ENCODE measurements at regions not wholly inside any gene's neighbourhood (a gene's known extent, or its start where the extent isn't known, plus 50 kb on each side); places are given as distances from the start of the nearest gene placed in this dataset.

DNA sequence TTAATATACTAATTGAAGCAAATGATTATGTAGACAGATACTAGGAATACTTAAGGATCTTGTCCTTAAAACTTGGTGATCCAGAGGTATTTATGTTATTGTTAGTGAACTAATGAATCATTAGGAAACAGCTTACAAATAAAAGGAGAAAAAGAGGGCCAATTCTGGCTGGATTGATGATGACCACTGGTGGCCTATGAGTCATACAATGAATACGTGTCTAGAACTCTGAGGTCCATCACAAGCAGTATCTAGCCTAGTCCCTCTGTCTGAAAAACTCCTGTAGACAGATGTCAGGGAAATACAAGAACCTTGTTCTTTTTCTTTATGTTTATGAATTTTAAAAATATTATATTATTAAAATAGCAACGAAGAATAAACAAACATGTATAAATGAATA lies 51.7 kb upstream of the RTL1 start:
- intact Hi-C loops (cut with micrococcal nuclease): no loop called here
- no peaks in the 10 kb centered on the region for H3K9me3 ChIP-seq (replicated peaks)
- H3K4me1 ChIP-seq: no peaks in the 10 kb centered on the region
- TF ChIP-seq, protein P1, sequence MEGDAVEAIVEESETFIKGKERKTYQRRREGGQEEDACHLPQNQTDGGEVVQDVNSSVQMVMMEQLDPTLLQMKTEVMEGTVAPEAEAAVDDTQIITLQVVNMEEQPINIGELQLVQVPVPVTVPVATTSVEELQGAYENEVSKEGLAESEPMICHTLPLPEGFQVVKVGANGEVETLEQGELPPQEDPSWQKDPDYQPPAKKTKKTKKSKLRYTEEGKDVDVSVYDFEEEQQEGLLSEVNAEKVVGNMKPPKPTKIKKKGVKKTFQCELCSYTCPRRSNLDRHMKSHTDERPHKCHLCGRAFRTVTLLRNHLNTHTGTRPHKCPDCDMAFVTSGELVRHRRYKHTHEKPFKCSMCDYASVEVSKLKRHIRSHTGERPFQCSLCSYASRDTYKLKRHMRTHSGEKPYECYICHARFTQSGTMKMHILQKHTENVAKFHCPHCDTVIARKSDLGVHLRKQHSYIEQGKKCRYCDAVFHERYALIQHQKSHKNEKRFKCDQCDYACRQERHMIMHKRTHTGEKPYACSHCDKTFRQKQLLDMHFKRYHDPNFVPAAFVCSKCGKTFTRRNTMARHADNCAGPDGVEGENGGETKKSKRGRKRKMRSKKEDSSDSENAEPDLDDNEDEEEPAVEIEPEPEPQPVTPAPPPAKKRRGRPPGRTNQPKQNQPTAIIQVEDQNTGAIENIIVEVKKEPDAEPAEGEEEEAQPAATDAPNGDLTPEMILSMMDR (IDR thresholded peaks at IDR 0.05; ENCODE audit: borderline replicate concordance): no peak
- no peak for DNase-seq
- no peak overlapping the region for H3K27ac ChIP-seq (replicated peaks)
- no peak overlapping the region for H3K4me3 ChIP-seq
- H3K36me3 ChIP-seq: no peaks in the 10 kb centered on the region
- H3K27me3 ChIP-seq (ENCODE audit: low read depth): peaks cover 3% of the 10 kb centered on the region

DNA sequence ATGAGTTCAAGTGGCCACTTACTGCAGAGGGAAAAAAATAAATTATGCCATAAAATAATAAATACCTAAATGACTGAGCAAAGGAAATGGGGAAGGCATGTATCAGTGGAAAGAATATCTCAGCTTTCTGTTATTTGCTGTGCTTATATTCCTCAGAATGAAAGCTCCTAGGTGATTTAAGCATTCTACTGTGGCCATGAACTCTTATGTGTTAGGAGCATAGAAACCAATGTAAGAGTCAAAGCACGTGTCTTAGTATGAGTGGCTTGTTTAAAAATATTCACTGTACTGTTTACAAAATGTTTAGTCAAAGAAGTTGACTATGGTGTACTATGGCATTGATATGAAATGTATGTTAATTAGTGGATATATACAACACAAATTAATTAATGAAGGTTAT lies 59.0 kb upstream of the RTL1 start:
- no peaks in the 10 kb centered on the region for H3K36me3 ChIP-seq
- intact Hi-C loops (cut with micrococcal nuclease): no loop called here
- H3K27me3 ChIP-seq (ENCODE audit: low read depth): peaks cover 3% of the 10 kb centered on the region
- DNase-seq: no peak
- H3K4me3 ChIP-seq: no peak overlapping the region
- H3K9me3 ChIP-seq (replicated peaks): no peaks in the 10 kb centered on the region
- no peak overlapping the region for H3K27ac ChIP-seq (replicated peaks)
- TF ChIP-seq, protein P1 (IDR thresholded peaks at IDR 0.05; ENCODE audit: borderline replicate concordance): no peak
- no peaks in the 10 kb centered on the region for H3K4me1 ChIP-seq

DNA sequence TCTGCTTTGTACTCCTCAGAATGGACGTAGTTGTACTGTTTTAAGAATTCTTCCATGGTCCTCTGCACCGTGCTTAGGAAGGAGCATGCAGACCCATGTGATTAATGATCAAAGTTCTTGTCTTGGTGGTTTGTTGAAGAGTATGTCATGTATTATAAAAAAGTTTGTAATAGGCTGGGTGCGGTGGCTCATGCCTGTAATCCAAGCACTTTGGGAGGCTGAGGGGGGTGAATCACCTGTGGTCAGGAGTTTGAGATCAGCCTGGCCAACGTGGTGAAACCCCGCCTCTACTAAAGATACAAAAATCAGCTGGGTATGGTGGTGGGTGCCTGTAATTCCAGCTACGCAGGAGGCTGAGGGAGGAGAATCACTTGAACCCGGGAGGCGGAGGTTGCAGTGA lies 61.8 kb upstream of the RTL1 start:
- Histone ChIP-seq H3K9me3 (replicated peaks) (no peaks in the 10 kb centered on the region), H3K27ac (replicated peaks) (no peak overlapping the region), H3K4me1 (no peaks in the 10 kb centered on the region), H3K27me3 (ENCODE audit: low read depth) (no peaks in the 10 kb centered on the region), H3K36me3 (no peaks in the 10 kb centered on the region), H3K4me3 (no peak overlapping the region)
- TF ChIP-seq, protein P1 (IDR thresholded peaks at IDR 0.05; ENCODE audit: borderline replicate concordance): no peak
- DNase-seq: no peak
- intact Hi-C loops (cut with micrococcal nuclease): no loop called here

DNA sequence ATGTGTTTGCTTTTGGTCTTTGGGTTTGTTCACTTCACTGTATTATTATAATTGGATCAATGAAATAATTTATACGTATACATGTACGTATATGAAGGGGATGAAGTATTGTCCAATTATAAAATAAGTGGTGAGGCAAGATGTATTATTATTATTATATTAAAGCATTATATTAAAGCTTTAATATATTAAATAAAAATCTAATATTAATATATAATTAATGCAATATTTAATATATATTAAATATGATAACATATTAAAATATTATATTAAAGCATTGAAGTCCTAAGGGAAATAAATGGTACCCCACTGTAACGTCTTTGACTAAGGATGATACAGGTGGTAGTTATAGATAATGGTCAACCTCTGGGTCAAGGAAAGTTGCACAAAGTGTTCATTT lies 63.7 kb upstream of the RTL1 start:
- no peak for DNase-seq
- H3K36me3 ChIP-seq: no peaks in the 10 kb centered on the region
- no peaks in the 10 kb centered on the region for H3K9me3 ChIP-seq (replicated peaks)
- H3K4me1 ChIP-seq: no peaks in the 10 kb centered on the region
- intact Hi-C loops (cut with micrococcal nuclease): no loop called here
- H3K27me3 ChIP-seq (ENCODE audit: low read depth): no peaks in the 10 kb centered on the region
- TF ChIP-seq, protein P1 (IDR thresholded peaks at IDR 0.05; ENCODE audit: borderline replicate concordance): no peak
- H3K4me3 ChIP-seq: no peak overlapping the region
- no peak overlapping the region for H3K27ac ChIP-seq (replicated peaks)

DNA sequence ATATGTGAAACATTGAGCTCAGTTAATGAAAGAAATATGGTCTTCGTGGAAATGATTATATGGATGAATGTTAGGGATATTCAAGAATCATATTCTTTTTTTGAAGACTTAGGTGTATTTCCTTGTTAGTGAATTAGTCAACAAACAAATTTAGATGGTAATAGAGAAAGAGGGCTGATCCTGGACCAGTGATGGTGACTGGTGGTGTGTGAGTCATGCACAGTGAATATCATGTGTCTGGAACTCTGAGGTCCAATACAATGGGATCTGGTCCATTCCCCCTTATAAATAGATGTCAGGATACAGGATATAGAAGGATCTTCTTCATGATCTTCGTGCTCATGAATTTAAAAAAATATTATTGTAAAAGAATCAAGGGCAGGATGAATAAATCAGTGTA lies 64.4 kb upstream of the RTL1 start:
- TF ChIP-seq, protein P1 (IDR thresholded peaks at IDR 0.05; ENCODE audit: borderline replicate concordance): no peak
- no peak overlapping the region for H3K4me3 ChIP-seq
- intact Hi-C loops (cut with micrococcal nuclease): no loop called here

More for the DNA sequence above, 64.4 kb upstream of the RTL1 start:
- H3K27me3 ChIP-seq (ENCODE audit: low read depth): no peaks in the 10 kb centered on the region
- no peak overlapping the region for H3K27ac ChIP-seq (replicated peaks)
- no peaks in the 10 kb centered on the region for H3K9me3 ChIP-seq (replicated peaks)
- no peaks in the 10 kb centered on the region for H3K4me1 ChIP-seq
- no peak for DNase-seq
- no peaks in the 10 kb centered on the region for H3K36me3 ChIP-seq
